CD4-positive, alpha-beta T cell treated with Interleukin-1 beta for 1 hour (primary cell): ENCODE measurements at regions not wholly inside any gene's neighbourhood (a gene's known extent, or its start where the extent isn't known, plus 50 kb on each side); places are given as distances from the start of the nearest gene placed in this dataset.

ENCODE experiments used
- DNase-seq, 2 donors: peaks; one replicate each; pipeline ENCODE4 v3.0.0-alpha.2; 2020 to 2022

- no peak for DNase-seq
Observed at GRCh38 chr14:101462726-101463565, 98.3 kb upstream of the DIO3 start.

- no peak for DNase-seq
Observed at GRCh38 chr14:101463566-101464171, 97.6 kb upstream of the DIO3 start.

- DNase-seq: no peak
Observed at GRCh38 chr14:101464310-101464983, 96.8 kb upstream of the DIO3 start.

GRCh38 chr14:101464984-101465794 is 96.1 kb upstream of the DIO3 start:
- no peak for DNase-seq

GRCh38 chr14:101465795-101466448 is 95.4 kb upstream of the DIO3 start:
- no peak for DNase-seq

- no peak for DNase-seq
Observed at GRCh38 chr14:101466456-101467180, 94.7 kb upstream of the DIO3 start.

GRCh38 chr14:101467181-101467926 is 93.9 kb upstream of the DIO3 start:
- no peak for DNase-seq

- DNase-seq: no peak
Observed at GRCh38 chr14:101469382-101470247, 91.7 kb upstream of the DIO3 start.

- no peak for DNase-seq
Observed at GRCh38 chr14:101470266-101470665, 91.0 kb upstream of the DIO3 start.

- no peak for DNase-seq
Observed at GRCh38 chr14:101471723-101472517, 89.4 kb upstream of the DIO3 start.

GRCh38 chr14:101472518-101472849 is 88.8 kb upstream of the DIO3 start:
- DNase-seq: no peak

GRCh38 chr14:101473045-101473729 is 88.1 kb upstream of the DIO3 start:
- DNase-seq: no peak

GRCh38 chr14:101473795-101474562 is 87.3 kb upstream of the DIO3 start:
- no peak for DNase-seq

GRCh38 chr14:101474563-101475455 is 86.5 kb upstream of the DIO3 start:
- no peak for DNase-seq

GRCh38 chr14:101475456-101476257 is 85.6 kb upstream of the DIO3 start:
- no peak for DNase-seq
